ENCODE measurements at regions not wholly inside any gene's neighbourhood (a gene's known extent, or its start where the extent isn't known, plus 50 kb on each side); places are given as distances from the start of the nearest gene placed in this dataset.
"Not testable (repeated sequence)": the region's sequence is repeated elsewhere in the genome, so short reads cannot be mapped to it uniquely, and the experiment has no call there.

- no peak overlapping the region for H3K4me3 ChIP-seq (ENCODE audit: low read depth, low read length)
- TF ChIP-seq, protein P1, sequence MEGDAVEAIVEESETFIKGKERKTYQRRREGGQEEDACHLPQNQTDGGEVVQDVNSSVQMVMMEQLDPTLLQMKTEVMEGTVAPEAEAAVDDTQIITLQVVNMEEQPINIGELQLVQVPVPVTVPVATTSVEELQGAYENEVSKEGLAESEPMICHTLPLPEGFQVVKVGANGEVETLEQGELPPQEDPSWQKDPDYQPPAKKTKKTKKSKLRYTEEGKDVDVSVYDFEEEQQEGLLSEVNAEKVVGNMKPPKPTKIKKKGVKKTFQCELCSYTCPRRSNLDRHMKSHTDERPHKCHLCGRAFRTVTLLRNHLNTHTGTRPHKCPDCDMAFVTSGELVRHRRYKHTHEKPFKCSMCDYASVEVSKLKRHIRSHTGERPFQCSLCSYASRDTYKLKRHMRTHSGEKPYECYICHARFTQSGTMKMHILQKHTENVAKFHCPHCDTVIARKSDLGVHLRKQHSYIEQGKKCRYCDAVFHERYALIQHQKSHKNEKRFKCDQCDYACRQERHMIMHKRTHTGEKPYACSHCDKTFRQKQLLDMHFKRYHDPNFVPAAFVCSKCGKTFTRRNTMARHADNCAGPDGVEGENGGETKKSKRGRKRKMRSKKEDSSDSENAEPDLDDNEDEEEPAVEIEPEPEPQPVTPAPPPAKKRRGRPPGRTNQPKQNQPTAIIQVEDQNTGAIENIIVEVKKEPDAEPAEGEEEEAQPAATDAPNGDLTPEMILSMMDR (IDR thresholded peaks at IDR 0.05; ENCODE audit: low read depth, low read length, missing control alignments) = no peak
- no peak for DNase-seq (ENCODE audit: low read depth)
Observed at GRCh38 chrX:65971151-65971550, 68.7 kb downstream of the VSIG4 start.

DNA sequence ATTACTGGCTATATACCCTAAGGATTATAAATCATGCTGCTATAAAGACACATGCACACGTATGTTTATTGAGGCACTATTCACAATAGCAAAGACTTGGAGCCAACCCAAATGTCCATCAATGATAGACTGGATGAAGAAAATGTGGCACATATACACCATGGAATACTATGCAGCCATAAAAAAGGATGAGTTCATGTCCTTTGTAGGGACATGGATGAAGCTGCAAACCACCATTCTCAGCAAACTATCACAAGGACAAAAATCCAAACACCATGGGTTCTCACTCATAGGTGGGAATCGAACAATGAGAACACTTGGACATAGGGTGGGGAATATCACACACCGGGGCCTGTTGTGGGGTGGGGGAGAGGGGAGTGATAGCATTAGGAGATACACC is 72.7 kb downstream of the VSIG4 start:
- DNase-seq (ENCODE audit: low read depth); H3K4me3 ChIP-seq (ENCODE audit: low read depth, low read length): not testable (repeated sequence)

GRCh38 chrX:65961714-65962113 is 78.2 kb downstream of the VSIG4 start:
- TF ChIP-seq, protein P1 (IDR thresholded peaks at IDR 0.05; ENCODE audit: low read depth, low read length, missing control alignments) = no peak
- no peak for DNase-seq (ENCODE audit: low read depth)
- H3K4me3 ChIP-seq (ENCODE audit: low read depth, low read length) = no peak overlapping the region

- H3K4me3 ChIP-seq (ENCODE audit: low read depth, low read length) = no peak overlapping the region
- no peak for DNase-seq (ENCODE audit: low read depth)
- TF ChIP-seq, protein P1 (IDR thresholded peaks at IDR 0.05; ENCODE audit: low read depth, low read length, missing control alignments) = no peak
Observed at GRCh38 chrX:65948103-65948502, 91.8 kb downstream of the VSIG4 start.

DNA sequence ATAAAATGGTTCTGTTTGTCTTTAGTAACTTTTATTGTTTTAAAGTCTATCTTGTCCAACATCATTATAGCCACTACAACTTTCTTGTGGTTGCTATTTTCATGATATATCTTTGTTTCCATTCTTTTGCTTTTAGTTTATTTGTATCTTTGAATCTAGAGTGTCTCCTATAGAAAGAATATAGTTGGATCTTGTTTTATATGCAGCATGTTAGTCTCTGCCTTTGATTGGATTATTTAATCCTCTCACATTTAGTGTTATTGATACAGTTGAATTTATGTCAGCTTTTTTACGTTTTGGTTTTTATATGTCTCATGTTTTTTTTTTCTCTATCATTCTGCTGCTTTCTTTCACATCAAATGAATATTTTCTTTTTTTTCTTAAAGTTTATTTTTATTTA is 98.1 kb downstream of the VSIG4 start:
- TF ChIP-seq, protein P1 (IDR thresholded peaks at IDR 0.05; ENCODE audit: low read depth, low read length, missing control alignments) = no peak
- DNase-seq (ENCODE audit: low read depth) = no peak
- no peak overlapping the region for H3K4me3 ChIP-seq (ENCODE audit: low read depth, low read length)

GRCh38 chrX:65933085-65933589 is 106.7 kb downstream of the VSIG4 start:
- DNase-seq (ENCODE audit: low read depth) = no peak
- H3K4me3 ChIP-seq (ENCODE audit: low read depth, low read length) = no peak overlapping the region
- TF ChIP-seq, protein P1 (IDR thresholded peaks at IDR 0.05; ENCODE audit: low read depth, low read length, missing control alignments) = no peak

- TF ChIP-seq, protein P1 (IDR thresholded peaks at IDR 0.05; ENCODE audit: low read depth, low read length, missing control alignments) = no peak
- DNase-seq (ENCODE audit: low read depth) = no peak
Observed at GRCh38 chrX:65932173-65933084, 107.5 kb downstream of the VSIG4 start.

More at GRCh38 chrX:65932173-65933084, 107.5 kb downstream of the VSIG4 start:
- no peak overlapping the region for H3K4me3 ChIP-seq (ENCODE audit: low read depth, low read length)

Data from GM12864 (cell line).